ENCODE measurements at regions not wholly inside any gene's neighbourhood (a gene's known extent, or its start where the extent isn't known, plus 50 kb on each side); places are given as distances from the start of the nearest gene placed in this dataset.

DNA sequence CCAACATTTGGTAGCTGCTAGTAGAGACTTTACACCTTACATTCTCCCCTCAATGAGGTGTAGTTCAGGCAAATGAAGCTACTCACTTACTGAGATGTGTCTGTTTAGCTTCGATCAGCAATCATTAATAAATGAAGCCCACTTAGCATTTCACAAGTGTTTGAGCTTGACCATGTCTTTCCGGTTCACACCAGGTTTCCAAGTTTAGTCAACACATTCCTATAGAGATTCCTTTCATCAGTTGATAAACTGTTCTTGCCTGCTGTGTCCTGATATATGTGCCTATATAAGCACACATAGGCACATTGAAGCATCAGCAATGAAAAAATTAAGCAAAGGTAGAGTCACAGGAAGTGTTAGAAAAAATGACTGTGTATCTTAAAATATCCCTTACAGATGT lies 150.0 kb downstream of the BTBD3 start:
- TF ChIP-seq, protein P1, sequence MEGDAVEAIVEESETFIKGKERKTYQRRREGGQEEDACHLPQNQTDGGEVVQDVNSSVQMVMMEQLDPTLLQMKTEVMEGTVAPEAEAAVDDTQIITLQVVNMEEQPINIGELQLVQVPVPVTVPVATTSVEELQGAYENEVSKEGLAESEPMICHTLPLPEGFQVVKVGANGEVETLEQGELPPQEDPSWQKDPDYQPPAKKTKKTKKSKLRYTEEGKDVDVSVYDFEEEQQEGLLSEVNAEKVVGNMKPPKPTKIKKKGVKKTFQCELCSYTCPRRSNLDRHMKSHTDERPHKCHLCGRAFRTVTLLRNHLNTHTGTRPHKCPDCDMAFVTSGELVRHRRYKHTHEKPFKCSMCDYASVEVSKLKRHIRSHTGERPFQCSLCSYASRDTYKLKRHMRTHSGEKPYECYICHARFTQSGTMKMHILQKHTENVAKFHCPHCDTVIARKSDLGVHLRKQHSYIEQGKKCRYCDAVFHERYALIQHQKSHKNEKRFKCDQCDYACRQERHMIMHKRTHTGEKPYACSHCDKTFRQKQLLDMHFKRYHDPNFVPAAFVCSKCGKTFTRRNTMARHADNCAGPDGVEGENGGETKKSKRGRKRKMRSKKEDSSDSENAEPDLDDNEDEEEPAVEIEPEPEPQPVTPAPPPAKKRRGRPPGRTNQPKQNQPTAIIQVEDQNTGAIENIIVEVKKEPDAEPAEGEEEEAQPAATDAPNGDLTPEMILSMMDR (IDR thresholded peaks at IDR 0.05), result no peak
- TF ChIP-seq POLR2A (IDR thresholded peaks at IDR 0.05), result no peak
